Caco-2 (cell line): ENCODE measurements at regions not wholly inside any gene's neighbourhood (a gene's known extent, or its start where the extent isn't known, plus 50 kb on each side); places are given as distances from the start of the nearest gene placed in this dataset.

Experiments used
- BruUV-seq: library from RNA; stranded (reverse); fragments of 400-500 nt; replicated peaks from 2 replicates; lab custom pipeline; 2021; lab: Mats Ljungman, UMichigan
- CTCF ChIA-PET: fragments of 300-600 bp; sonication (Branson Sonifier 250); formaldehyde crosslinking; loops from one replicate; lab custom pipeline; 2022; ENCODE audit warnings: antibody characterized with exemption; lab: Charles Lee
- POLR2A ChIA-PET: fragments of 300-600 bp; sonication (Branson Sonifier 250); formaldehyde crosslinking; loops from one replicate; lab custom pipeline; 2022; ENCODE audit warnings: antibody characterized with exemption; lab: Charles Lee
- DNase-seq, 2 experiments: peaks; one replicate each; pipeline versions ENCODE4 v3.0.0 to v3.0.0-alpha.2; 2020 to 2022
- H3K27me3 ChIP-seq: replicated peaks from 2 replicates; pipeline ENCODE4 v1.6.0; 2011; ENCODE audit warnings: low read length; ENCODE audit not compliant: control insufficient read depth, insufficient read depth
- H3K36me3 ChIP-seq: 2 replicates; pipeline ENCODE4 v1.5.1; 2011; ENCODE audit warnings: low read length; ENCODE audit not compliant: control insufficient read depth, insufficient read depth
- H3K4me1 ChIP-seq: fragments of 250-450 bp; sonication (Bioruptor Pico); 2 replicates; pipeline ENCODE4 v1.5.1; 2020; ENCODE audit warnings: mild to moderate bottlenecking
- H3K4me3 ChIP-seq: 2 replicates; pipeline ENCODE4 v1.5.1; 2011; ENCODE audit warnings: low read depth, mild to moderate bottlenecking, control low read depth, low read length
- H3K9me3 ChIP-seq: fragments of 250-450 bp; sonication (Bioruptor Pico); 2 replicates; pipeline ENCODE4 v1.5.1; 2020; ENCODE audit warnings: mild to moderate bottlenecking, moderate library complexity
- H3K27ac Mint-ChIP-seq: one replicate; pipeline ENCODE4 v1.8.0; 2022; ENCODE audit warnings: mixed read lengths; ENCODE audit not compliant: unreplicated experiment
- H3K27me3 Mint-ChIP-seq: one replicate; pipeline ENCODE4 v1.8.0; 2022; ENCODE audit warnings: mixed read lengths; ENCODE audit not compliant: insufficient read depth, unreplicated experiment
- H3K36me3 Mint-ChIP-seq: one replicate; pipeline ENCODE4 v1.8.0; 2022; ENCODE audit warnings: mild to moderate bottlenecking, mixed read lengths; ENCODE audit not compliant: insufficient read depth, unreplicated experiment
- H3K4me1 Mint-ChIP-seq: one replicate; pipeline ENCODE4 v1.8.0; 2022; ENCODE audit warnings: low read depth, mixed read lengths; ENCODE audit not compliant: unreplicated experiment
- H3K4me3 Mint-ChIP-seq: one replicate; pipeline ENCODE4 v1.8.0; 2022; ENCODE audit warnings: mild to moderate bottlenecking, moderate library complexity, mixed read lengths; ENCODE audit not compliant: unreplicated experiment
- H3K9me3 Mint-ChIP-seq: one replicate; pipeline ENCODE4 v1.8.0; 2022; ENCODE audit warnings: mixed read lengths; ENCODE audit not compliant: unreplicated experiment
- CTCF ChIP-seq, 2 experiments: fragments of 200-600 bp in 1 of 2; IDR thresholded peaks; 1 replicate in 1 of 2; 2 replicates in 1 of 2; pipeline versions ENCODE4 v1.5.1 to v1.8.0; 2011 to 2022; ENCODE audit warnings: antibody characterized with exemption in 1 of 2, control low read depth in 1 of 2, inconsistent platforms in 1 of 2, low read depth in 1 of 2, low read length in 1 of 2, mild to moderate bottlenecking in 1 of 2, moderate library complexity in 1 of 2; ENCODE audit not compliant: insufficient read depth in 1 of 2, severe bottlenecking in 1 of 2, unreplicated experiment in 1 of 2
- intact Hi-C: fragments of 100-400 bp; cut with micrococcal nuclease; formaldehyde crosslinking; loops from one replicate; pipeline ENCODE4 v1.10.0; 2022; ENCODE audit not compliant: unreplicated experiment

DNA sequence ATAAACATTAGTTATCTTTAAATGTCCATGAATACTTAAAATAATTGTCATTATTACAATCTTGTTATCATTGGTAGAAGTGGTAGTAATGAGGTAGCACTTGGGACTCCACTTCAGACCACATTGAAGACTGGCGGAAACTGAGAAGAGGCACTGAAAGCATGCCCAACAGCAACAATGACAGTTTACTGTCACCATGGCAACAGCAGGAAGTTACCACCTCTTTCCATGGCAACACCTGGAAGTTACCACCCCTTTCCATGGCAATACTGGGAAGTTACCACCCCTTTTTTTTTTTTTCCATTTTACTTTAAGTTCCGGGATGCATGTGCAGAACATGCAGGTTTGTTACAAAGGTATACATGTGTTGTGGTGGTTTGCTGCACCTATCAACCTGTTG is 494.9 kb upstream of the RBFOX1 start:
- TF ChIP-seq CTCF (IDR thresholded peaks at IDR 0.05; ENCODE audit: insufficient read depth in 1 of 2, low read depth in 1 of 2, low read length in 1 of 2, severe bottlenecking in 1 of 2, unreplicated experiment in 1 of 2) = no peak
- no peak overlapping the region for H3K4me3 Mint-ChIP-seq
- no peaks in the 10 kb centered on the region for H3K9me3 Mint-ChIP-seq

GRCh38 chr16:6836766-6837165 is 495.9 kb upstream of the RBFOX1 start:
- Mint-ChIP-seq H3K4me3 (no peak overlapping the region), H3K27ac (no peak overlapping the region), H3K4me1 (no peaks in the 10 kb centered on the region), H3K9me3 (no peaks in the 10 kb centered on the region), H3K27me3 (peaks cover 5% of the 10 kb centered on the region), H3K36me3 (no peaks in the 10 kb centered on the region)
- Histone ChIP-seq H3K4me3 (no peak overlapping the region), H3K27me3 (no peaks in the 10 kb centered on the region), H3K4me1 (no peaks in the 10 kb centered on the region), H3K36me3 (no peaks in the 10 kb centered on the region), H3K9me3 (no peaks in the 10 kb centered on the region)
- intact Hi-C loops = no loop called here
- DNase-seq = no peak
- ChIA-PET POLR2A (no interaction called here), CTCF (no interaction called here)
- no peak for TF ChIP-seq CTCF (IDR thresholded peaks at IDR 0.05; ENCODE audit: insufficient read depth in 1 of 2, low read depth in 1 of 2, low read length in 1 of 2, severe bottlenecking in 1 of 2, unreplicated experiment in 1 of 2)
- no TSS peak for BruUV-seq

More for the DNA sequence above, 494.9 kb upstream of the RBFOX1 start:
- no peak overlapping the region for H3K27ac Mint-ChIP-seq
- no peaks in the 10 kb centered on the region for H3K4me1 Mint-ChIP-seq
- Histone ChIP-seq H3K36me3 (no peaks in the 10 kb centered on the region), H3K4me3 (no peak overlapping the region), H3K27me3 (no peaks in the 10 kb centered on the region), H3K4me1 (no peaks in the 10 kb centered on the region), H3K9me3 (no peaks in the 10 kb centered on the region)
- H3K27me3 Mint-ChIP-seq = peaks cover 5% of the 10 kb centered on the region
- no TSS peak for BruUV-seq
- no peak for DNase-seq
- H3K36me3 Mint-ChIP-seq = no peaks in the 10 kb centered on the region
- intact Hi-C loops = no loop called here
- CTCF ChIA-PET = no interaction called here
- POLR2A ChIA-PET = no interaction called here

DNA sequence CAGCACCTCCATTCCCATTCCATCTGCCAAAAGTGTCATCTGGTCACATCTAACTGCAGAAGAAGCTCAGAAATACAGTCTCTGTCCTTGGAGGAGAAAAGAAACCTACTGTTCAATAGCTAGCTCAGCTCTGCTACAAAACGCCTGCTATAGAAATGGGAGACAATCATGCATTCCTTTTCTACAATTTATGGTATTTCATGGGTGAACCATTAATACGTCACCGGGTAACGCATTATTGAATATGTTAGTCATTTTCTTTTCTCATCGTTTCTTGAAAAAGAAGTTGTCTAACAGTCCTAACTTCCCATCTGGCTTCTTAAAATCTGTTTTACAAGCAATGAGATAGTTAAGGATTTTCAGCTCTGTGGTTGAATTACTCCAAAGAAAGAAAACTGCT is 496.7 kb upstream of the RBFOX1 start:
- TF ChIP-seq CTCF (IDR thresholded peaks at IDR 0.05; ENCODE audit: insufficient read depth in 1 of 2, low read depth in 1 of 2, low read length in 1 of 2, severe bottlenecking in 1 of 2, unreplicated experiment in 1 of 2) = no peak
- POLR2A ChIA-PET = no interaction called here
- H3K9me3 ChIP-seq = no peaks in the 10 kb centered on the region
- Mint-ChIP-seq H3K36me3 (no peaks in the 10 kb centered on the region), H3K4me1 (no peaks in the 10 kb centered on the region), H3K4me3 (no peak overlapping the region), H3K27me3 (peaks cover 5% of the 10 kb centered on the region), H3K9me3 (no peaks in the 10 kb centered on the region), H3K27ac (no peak overlapping the region)
- no peaks in the 10 kb centered on the region for H3K36me3 ChIP-seq
- DNase-seq = no peak
- H3K27me3 ChIP-seq = no peaks in the 10 kb centered on the region
- no TSS peak for BruUV-seq
- H3K4me3 ChIP-seq = no peak overlapping the region
- CTCF ChIA-PET = no interaction called here
- no peaks in the 10 kb centered on the region for H3K4me1 ChIP-seq
- intact Hi-C loops = no loop called here
